ENCODE measurements at regions not wholly inside any gene's neighbourhood (a gene's known extent, or its start where the extent isn't known, plus 50 kb on each side); places are given as distances from the start of the nearest gene placed in this dataset.

DNA sequence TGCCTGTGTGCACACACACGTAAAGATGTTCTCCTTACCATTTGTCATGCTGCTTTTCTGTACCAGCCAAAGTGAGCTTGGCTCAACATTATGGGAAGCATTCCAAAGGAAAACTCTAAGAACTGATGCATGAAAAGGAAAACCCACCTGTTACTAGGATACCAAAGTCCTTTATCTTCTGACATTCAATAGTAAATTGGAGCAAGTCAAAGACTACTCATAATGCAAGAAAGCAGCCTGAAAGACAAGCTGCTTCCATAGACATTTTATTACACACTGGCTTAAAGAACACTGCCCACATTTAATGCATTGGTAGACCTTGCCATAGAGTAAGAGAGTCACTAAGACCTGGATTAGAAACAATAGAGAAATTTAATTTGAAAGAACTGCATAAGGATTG, 159.0 kb downstream of the LRIG3 start:
- Histone ChIP-seq H3K27ac (no peak overlapping the region), H3K27me3 (ENCODE audit: low read depth) (no peaks in the 10 kb centered on the region)
- intact Hi-C loops (cut with DNase I), result no loop called here

DNA sequence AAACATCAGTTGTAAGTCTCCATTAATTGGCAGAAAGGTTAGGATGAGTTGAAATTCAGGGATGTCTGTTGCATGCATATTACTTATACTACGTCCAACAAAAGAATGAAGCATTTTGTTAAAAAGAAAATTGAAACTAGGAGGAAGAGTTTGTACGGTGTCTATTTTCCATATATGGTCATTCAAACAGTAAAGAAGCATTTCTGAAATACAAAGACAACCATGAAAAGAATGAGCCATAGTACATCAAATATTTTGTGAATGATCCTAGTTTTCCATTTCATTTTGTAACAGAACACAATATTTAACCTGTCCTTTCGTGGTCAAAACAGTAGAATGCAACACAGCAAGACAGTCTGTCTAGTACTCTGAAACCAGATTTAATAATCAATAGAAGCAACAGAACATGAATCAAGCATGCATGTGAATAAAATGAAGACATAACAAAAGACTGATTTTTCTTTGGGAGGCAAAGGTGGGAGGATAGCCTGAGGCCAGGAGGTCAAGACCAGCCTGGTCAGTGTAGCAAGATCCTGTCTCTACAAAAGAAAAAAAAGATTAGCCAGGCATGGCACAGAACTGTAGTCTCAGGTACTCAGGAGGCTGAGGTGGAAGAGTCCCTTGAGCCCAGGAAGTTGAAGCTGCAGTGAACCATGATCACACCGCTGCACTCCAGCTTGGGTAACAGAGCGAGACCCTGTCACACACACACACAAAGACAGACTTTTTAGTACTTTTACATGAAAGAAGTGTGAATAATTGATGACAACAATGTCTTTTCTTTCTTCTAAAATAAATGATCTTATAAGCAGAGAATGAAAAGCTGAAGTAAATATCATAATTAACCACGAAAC, 156.0 kb downstream of the LRIG3 start:
- ATAC-seq (no peak), DNase-seq (no peak)
- H3K4me1 ChIP-seq, result no peaks in the 10 kb centered on the region
- TF ChIP-seq, protein P1, sequence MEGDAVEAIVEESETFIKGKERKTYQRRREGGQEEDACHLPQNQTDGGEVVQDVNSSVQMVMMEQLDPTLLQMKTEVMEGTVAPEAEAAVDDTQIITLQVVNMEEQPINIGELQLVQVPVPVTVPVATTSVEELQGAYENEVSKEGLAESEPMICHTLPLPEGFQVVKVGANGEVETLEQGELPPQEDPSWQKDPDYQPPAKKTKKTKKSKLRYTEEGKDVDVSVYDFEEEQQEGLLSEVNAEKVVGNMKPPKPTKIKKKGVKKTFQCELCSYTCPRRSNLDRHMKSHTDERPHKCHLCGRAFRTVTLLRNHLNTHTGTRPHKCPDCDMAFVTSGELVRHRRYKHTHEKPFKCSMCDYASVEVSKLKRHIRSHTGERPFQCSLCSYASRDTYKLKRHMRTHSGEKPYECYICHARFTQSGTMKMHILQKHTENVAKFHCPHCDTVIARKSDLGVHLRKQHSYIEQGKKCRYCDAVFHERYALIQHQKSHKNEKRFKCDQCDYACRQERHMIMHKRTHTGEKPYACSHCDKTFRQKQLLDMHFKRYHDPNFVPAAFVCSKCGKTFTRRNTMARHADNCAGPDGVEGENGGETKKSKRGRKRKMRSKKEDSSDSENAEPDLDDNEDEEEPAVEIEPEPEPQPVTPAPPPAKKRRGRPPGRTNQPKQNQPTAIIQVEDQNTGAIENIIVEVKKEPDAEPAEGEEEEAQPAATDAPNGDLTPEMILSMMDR (IDR thresholded peaks at IDR 0.05), result no peak
- no peak overlapping the region for H3K27ac ChIP-seq
- H3K9me3 ChIP-seq, result no peaks in the 10 kb centered on the region
- intact Hi-C loops (cut with DNase I), result no loop called here
- H3K27me3 ChIP-seq (ENCODE audit: low read depth), result no peaks in the 10 kb centered on the region
- H3K4me3 ChIP-seq, result no peak overlapping the region
- no peaks in the 10 kb centered on the region for H3K36me3 ChIP-seq

More for the DNA sequence above, 159.0 kb downstream of the LRIG3 start:
- no peak overlapping the region for H3K4me3 ChIP-seq
- H3K9me3 ChIP-seq, result no peaks in the 10 kb centered on the region
- ATAC-seq, result no peak
- DNase-seq, result no peak
- no peaks in the 10 kb centered on the region for H3K36me3 ChIP-seq
- TF ChIP-seq, protein P1 (IDR thresholded peaks at IDR 0.05), result no peak
- H3K4me1 ChIP-seq, result no peaks in the 10 kb centered on the region

DNA sequence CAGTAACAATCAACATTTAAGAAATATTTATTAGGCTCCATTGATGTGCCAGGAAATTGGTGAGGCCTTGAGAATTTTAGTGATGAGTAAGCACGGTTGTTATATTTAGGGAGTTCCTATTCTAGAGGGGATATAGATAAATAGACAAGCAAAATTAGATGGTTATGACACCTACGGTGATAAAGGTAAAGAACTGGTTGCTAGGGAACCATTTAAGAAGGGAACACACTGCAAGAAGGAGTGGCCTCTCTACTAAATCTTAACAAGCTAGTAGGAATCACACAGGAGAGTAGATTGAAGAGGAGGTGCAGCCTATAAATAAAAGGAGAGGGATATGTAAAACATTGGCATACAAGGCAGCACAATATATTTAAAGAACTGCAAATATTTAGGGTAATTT, 155.2 kb downstream of the LRIG3 start:
- Histone ChIP-seq H3K4me1 (no peaks in the 10 kb centered on the region), H3K36me3 (no peaks in the 10 kb centered on the region), H3K27ac (no peak overlapping the region), H3K9me3 (no peaks in the 10 kb centered on the region), H3K4me3 (no peak overlapping the region), H3K27me3 (ENCODE audit: low read depth) (no peaks in the 10 kb centered on the region)
- no peak for ATAC-seq
- DNase-seq, result no peak
- intact Hi-C loops (cut with DNase I), result no loop called here
- TF ChIP-seq, protein P1 (IDR thresholded peaks at IDR 0.05), result no peak

DNA sequence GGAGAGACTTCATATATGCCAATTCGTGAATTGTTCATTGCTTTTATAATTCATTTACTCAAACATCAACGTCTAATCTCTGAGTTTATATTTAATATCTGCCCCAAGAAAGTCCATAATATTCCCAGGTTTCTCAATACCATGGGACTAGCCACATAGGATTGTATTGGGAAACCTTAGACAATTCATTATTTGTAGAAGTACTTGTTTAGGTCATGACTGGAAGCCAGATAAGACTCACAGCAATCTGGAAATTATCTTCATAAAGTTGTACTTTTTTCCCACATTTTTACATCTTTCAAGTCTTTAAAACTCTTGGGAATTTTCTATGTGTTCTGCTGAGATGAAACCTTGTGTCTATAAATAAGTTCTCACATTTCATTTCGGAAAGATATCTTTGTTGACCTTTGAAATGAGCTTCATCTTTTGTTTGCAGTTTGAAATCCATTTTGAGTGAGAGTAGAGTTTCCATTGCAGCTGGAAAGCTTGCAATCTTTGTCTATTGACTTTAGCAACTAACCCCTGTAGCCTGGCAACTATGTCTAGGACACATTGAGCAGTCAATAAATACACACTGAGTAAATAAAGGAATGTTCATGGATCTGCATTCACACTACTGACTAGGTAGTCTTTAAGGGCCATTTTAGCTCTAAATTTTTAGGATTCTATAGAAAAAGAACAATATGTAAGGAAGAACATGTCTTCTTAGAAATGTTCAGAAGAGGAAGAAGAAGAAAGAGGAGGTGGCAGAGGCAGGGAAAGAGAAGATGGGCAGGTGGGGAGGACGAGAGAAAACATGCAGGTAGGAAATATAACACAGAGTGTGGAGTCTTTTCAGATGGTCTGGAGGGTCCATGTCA, 154.4 kb downstream of the LRIG3 start:
- no peaks in the 10 kb centered on the region for H3K4me1 ChIP-seq
- no peaks in the 10 kb centered on the region for H3K36me3 ChIP-seq
- intact Hi-C loops (cut with DNase I), result no loop called here
- H3K4me3 ChIP-seq, result no peak overlapping the region
- no peak overlapping the region for H3K27ac ChIP-seq
- no peaks in the 10 kb centered on the region for H3K27me3 ChIP-seq (ENCODE audit: low read depth)
- ATAC-seq (peak in 1 of 2 donors; percentile 64), DNase-seq (no peak)
- H3K9me3 ChIP-seq, result no peaks in the 10 kb centered on the region
- TF ChIP-seq, protein P1 (IDR thresholded peaks at IDR 0.05), result no peak

DNA sequence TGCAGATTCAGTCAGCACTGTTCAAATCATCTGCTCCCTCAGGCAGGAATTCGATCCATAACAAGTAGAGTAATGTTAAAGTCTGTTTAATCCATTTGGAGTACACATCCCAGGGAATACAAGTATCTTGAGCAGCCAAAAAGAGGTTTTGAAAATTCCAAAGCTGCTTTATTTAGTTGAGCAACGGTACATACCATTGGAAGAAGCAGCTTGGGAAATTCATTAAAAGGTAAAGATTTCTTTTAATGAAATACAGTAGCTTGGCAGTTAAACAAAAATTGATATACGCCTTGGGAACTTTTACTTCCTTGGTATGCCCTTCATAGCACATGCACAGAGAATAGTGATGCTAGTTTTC, 153.8 kb downstream of the LRIG3 start:
- Histone ChIP-seq H3K9me3 (no peaks in the 10 kb centered on the region), H3K27ac (no peak overlapping the region), H3K4me1 (no peaks in the 10 kb centered on the region), H3K27me3 (ENCODE audit: low read depth) (no peaks in the 10 kb centered on the region), H3K4me3 (no peak overlapping the region), H3K36me3 (no peaks in the 10 kb centered on the region)
- TF ChIP-seq, protein P1 (IDR thresholded peaks at IDR 0.05), result no peak
- intact Hi-C loops (cut with DNase I), result no loop called here
- ATAC-seq, result no peak
- no peak for DNase-seq
